ENCODE measurements at regions not wholly inside any gene's neighbourhood (a gene's known extent, or its start where the extent isn't known, plus 50 kb on each side); places are given as distances from the start of the nearest gene placed in this dataset.

- DNase-seq = no peak
These were observed 228.7 kb upstream of the CRY1 start for GRCh38 chr12:107322063-107322462.

DNA sequence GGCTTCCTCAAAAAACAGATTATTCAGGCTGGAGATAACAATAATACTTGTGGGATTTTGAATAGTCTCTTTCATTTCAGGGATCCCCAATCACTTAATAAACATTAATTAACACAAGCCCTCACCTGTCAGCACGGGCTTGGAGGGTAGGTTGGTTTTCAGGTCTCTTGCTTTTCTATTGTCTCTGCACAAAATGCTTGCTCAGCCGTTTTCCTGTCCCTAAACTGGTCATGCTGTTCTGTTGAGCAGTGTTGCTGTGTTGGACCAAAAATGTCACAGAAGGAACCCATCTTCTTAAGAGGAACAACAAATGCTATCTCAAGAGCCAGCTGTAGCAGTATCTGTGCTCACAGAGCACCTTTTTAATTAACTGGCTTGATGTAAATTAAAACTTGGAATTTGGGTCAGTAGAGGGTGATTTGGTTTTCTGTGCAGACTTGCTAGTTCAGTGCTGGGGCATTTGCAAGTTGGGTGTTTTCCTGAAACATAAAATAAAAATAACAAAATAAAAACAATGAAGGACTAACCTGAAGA, 231.8 kb upstream of the CRY1 start:
- peak in 2 of 3 experiments; percentile 65 to 92 for DNase-seq

DNA sequence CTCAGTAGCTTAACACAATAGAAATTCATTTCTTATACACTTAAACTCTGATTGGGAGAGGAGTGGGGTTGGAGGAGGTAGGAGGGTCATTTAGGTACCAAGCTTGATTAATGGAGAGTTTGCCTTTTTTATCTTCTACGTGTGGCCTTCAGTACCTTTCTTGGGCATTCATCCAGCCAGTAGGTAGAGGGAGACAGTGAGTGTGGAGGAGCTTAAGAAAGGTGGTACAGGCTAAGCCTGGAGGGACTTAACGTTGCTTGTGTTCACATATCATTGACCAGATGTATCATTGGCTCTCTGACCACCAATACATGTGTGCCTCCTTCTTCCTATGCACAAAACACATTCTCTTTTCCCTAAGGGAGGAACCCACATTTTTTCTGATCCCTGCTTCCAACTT, 232.9 kb upstream of the CRY1 start:
- DNase-seq = no peak

- DNase-seq = no peak
These were observed 234.4 kb upstream of the CRY1 start for GRCh38 chr12:107327651-107328182.

- DNase-seq = no peak
These were observed 235.2 kb upstream of the CRY1 start for GRCh38 chr12:107328442-107329133.

- DNase-seq = peak in 1 of 3 experiments; percentile 30
These were observed 236.4 kb upstream of the CRY1 start for GRCh38 chr12:107329569-107330324.

DNA sequence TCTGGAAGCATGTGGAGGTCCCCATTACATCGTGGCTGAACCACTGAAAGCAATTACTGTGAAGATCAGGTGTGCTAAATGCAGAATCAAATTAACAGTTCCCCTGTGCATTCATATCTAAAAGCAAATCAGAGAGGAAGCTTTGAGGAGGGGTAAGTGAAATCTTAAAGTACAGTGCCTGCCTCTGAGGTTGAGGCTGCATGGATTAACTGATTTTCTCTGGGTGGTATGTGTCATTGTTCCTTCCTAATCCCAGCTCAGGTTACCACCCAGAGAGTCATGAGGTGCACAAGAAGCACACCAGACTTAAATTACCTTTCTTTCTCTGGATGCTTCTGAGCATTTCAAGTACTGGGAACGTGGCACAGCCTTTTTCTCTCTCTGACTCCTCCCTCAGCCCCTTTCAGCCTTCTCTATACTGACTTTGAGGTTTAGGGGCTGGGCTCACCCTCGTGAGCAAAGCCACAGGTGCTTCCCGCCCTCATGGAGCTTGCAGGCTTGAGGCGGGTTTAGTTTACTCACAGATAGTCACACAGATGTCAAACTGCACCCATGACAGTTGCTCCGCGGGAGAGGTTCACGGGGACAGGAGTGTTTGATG, 237.6 kb upstream of the CRY1 start:
- peak in 2 of 3 experiments; percentile 55 to 60 for DNase-seq

- DNase-seq = no peak
These were observed 238.1 kb upstream of the CRY1 start for GRCh38 chr12:107331471-107331870.

DNA sequence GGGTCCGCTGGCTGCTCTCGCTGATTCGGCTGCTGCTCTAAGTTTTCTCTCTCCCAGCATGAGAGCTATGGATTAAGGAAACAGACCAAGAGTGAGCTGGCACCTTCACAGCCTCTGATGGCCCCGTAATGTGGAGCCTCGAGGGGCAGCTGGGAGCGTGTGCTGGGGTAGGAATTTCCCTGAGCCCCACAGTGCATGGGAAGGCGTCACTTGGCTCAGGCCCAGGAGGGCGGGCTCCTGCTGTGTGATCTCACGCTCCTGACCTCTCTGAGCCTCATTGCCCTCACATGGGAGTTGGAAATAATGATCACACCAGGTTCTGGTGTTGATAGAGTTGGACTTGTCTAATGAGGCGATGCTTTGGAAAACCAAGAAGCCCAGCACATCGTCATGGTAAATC, 238.6 kb upstream of the CRY1 start:
- DNase-seq = no peak

DNA sequence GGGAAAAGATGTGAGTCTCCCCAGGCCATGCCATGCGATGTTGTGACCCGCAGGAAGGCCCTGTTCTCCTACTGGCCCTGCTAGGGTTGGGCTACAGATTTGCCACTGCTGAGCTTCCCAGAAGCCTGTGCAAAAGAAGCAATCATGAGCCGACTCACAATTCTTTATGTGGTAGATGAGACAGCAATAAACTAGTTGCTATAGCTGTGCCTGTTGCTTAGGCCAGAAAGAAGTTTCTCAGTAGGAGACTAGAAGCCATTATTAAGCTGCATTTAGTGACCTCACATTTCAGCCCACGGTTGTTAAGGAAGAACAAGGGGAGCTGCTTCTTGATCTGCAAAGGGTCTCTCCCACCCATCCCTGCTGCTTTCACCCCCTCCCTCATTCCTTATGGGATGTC, 239.4 kb upstream of the CRY1 start:
- no peak for DNase-seq

DNA sequence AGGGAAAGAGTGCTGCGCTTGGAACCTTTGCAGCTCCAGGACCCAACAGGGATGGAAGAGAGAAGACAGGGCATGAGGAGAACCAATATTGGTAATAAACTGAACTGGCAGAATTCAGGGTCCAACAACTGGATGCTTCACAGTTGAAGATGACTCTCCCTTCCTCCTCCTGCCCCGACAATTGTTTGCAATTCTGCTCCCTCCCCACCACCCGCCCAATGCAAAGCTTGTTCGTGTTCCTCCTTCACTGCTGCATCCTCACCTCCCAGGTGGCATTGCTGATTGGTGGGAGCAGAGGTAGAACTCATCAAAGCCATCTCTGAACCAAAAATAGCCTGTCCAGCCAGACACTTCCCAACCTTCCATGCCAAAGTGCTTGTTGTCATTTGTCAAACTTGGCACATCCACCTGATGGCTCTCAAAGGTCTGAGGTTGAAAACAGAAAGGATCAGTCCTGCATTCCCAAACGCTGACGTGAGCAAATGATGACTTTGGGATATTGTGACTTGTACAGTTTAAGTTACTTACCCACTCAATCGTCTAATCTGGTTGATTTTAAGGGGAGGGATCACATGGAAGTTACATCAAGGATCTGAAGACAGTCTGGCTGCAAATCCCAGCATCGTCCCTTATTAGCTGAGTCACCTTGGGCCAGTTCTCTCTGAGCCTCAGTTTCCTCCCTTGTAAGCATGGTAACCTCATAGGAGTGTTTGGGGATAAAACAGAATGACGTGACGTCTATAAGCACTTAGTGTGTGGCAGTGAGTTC, 242.6 kb upstream of the CRY1 start:
- no peak for DNase-seq

- DNase-seq = peak in 1 of 3 experiments; percentile 36
These were observed 243.3 kb upstream of the CRY1 start for GRCh38 chr12:107336695-107337094.

- no peak for DNase-seq
These were observed 244.2 kb upstream of the CRY1 start for GRCh38 chr12:107337346-107338095.

DNA sequence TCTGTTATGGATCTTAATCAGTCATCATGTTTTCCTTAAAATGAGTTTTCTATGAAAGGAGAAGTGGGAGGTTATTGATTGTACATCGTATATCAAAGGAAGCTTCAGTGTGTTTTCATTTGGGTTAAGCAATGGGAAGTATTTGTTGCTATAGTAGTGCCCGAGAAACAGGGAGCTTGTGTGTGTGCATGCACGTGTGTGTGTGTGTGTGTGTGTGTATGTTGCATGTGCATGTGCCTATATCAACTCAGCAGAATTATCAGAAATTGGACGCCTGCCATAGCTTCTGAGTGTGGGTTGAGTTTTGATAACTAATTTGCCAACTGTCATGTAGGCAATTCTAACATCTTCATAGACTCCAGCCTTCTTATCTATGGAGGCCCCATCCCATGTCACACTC, 246.1 kb upstream of the CRY1 start:
- peak in 1 of 3 experiments; percentile 33 for DNase-seq

- DNase-seq = no peak
These were observed 246.6 kb upstream of the CRY1 start for GRCh38 chr12:107339932-107340331.

DNA sequence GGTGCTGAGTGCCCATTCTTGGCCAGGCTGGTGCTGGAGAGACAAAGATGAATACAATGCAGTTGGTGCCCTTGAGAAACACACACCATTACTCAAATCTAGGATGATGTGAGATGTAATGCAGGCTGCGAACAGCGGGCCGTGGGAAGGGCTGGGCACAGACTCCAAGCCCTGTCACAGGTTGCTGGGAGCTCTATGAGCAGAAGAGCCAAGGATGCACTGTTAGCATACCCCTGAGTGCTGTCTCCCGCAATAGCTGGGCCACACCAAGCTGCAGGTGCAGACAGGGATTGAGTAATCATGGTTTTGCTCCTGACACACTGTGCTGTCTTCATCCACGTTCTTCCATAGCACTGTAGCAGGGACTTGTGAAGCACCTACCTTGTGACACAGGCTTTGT, 247.5 kb upstream of the CRY1 start:
- DNase-seq = no peak

- no peak for DNase-seq
These were observed 250.9 kb upstream of the CRY1 start for GRCh38 chr12:107344035-107344808.

- no peak for DNase-seq
These were observed 253.9 kb upstream of the CRY1 start for GRCh38 chr12:107347261-107347660.

DNA sequence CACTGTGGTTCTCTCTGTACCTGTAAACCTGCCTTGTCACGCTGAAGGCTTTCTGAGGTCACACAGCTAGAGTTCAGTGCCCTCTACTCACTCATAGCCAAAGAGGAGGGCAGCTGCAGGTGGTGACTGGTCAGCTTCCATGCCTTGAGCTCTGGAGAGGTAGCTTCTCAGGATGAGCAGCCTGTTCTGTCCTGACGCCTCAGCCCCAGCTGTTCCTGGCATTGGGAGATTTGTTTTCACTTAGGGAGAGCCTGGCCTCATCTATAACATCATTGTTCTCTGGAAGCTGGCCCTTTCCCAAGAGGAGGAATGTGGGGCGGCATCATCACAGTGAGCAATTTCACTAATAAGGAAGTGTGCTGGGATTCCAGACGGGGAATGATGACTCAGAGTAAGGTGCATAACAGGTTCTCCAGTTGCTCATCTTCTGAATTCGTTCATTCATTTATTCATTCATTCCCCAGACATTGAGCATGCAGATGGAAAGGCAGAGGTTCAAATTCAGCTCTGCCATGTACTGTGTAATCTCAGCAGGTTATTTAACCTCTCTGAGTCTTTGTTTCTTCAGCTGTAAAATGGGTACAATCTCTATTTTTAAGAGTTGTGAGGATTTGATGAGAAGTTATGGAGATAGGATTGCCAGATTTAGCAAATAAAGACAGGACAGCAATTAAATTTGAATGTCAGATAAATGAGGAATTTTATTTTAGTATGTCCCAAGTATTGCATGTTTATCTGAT, 255.8 kb upstream of the CRY1 start:
- DNase-seq = peak in 1 of 3 experiments; percentile 28

GRCh38 chr12:107349839-107350238, 256.5 kb upstream of the CRY1 start:
- no peak for DNase-seq
